Muscle layer of colon (tissue), 2 donors: ENCODE measurements at regions not wholly inside any gene's neighbourhood (a gene's known extent, or its start where the extent isn't known, plus 50 kb on each side); places are given as distances from the start of the nearest gene placed in this dataset.
"Not testable (repeated sequence)": the region's sequence is repeated elsewhere in the genome, so short reads cannot be mapped to it uniquely, and the experiment has no call there.

ENCODE experiments used
- H3K27ac ChIP-seq: one replicate; pipeline ENCODE4 v1.7.0; 2013; ENCODE audit warnings: low read depth, mild to moderate bottlenecking, low read length, moderate library complexity
- H3K27me3 ChIP-seq, 2 donors: one replicate each; pipeline ENCODE4 v1.7.0; 2013; ENCODE audit warnings: low read length in 2 of 2, mild to moderate bottlenecking in 2 of 2; ENCODE audit not compliant: insufficient read depth in 2 of 2, control insufficient read depth in 1 of 2
- H3K36me3 ChIP-seq: one replicate; pipeline ENCODE4 v1.7.0; 2013; ENCODE audit warnings: mild to moderate bottlenecking, low read length; ENCODE audit not compliant: insufficient read depth
- H3K4me1 ChIP-seq: one replicate; pipeline ENCODE4 v1.7.0; 2013; ENCODE audit warnings: mild to moderate bottlenecking, low read length; ENCODE audit not compliant: insufficient read depth
- H3K4me3 ChIP-seq, 2 donors: one replicate each; pipeline ENCODE4 v1.7.0; 2013; ENCODE audit warnings: low read length in 2 of 2, low read depth in 1 of 2, mild to moderate bottlenecking in 1 of 2, moderate library complexity in 1 of 2
- H3K9ac ChIP-seq: one replicate; pipeline ENCODE4 v1.7.0; 2013; ENCODE audit warnings: low read length
- H3K9me3 ChIP-seq: one replicate; pipeline ENCODE4 v1.7.0; 2013; ENCODE audit warnings: mild to moderate bottlenecking, low read length
- donor health status: abdominal sarcoma.
- donor health status: Adenocarcinoma of cecum.

DNA sequence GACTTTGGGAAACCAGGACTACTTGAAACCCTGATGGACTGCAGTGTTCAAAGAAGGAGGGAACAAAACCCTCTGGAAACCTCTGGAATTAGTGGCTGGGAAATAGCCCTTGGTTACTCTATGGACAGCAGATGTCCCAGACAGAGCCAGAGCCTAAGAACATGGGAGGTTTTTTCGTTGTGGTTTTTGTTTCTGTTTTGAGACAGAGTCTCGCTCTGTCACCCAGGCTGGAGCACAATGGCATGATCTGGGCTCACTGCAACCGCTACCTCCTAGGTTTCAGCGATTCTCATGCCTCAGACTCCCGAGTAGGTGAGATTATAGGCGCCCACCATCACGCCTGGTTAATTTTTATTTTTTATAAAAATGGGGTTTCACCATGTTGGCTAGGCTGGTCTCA is 1378.7 kb downstream of the AACS start:
- Histone ChIP-seq H3K27ac (no peak overlapping the region), H3K27me3 (no peaks in the 10 kb centered on the region), H3K4me1 (no peaks in the 10 kb centered on the region), H3K9ac (no peak overlapping the region), H3K36me3 (no peaks in the 10 kb centered on the region), H3K9me3 (no peaks in the 10 kb centered on the region), H3K4me3 (no peak overlapping the region)

DNA sequence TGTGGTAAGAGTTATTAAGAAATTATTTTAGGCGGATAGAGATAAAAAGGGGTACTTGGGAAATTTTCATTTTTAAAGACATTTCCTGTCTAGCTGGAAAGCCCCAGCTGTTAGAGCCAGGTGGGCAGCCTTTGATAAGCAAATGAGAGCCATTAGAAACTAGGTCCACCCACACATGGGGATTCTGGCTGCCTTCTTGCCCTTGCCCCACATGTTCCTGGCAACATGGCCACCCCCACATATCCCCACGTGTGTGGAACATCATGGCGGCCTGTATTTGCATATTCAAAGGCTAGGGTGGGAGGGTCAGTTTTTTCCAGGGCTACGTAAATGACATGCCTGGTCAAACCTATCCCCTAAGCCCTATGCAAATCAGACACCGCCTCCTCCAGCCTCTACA is 1382.1 kb downstream of the AACS start:
- Histone ChIP-seq H3K4me1 (no peaks in the 10 kb centered on the region), H3K36me3 (no peaks in the 10 kb centered on the region), H3K9ac (no peak overlapping the region), H3K27ac (no peak overlapping the region), H3K27me3 (no peaks in the 10 kb centered on the region), H3K9me3 (no peaks in the 10 kb centered on the region), H3K4me3 (no peak overlapping the region)

GRCh38 chr12:126451809-126452208 is 1386.6 kb downstream of the AACS start:
- Histone ChIP-seq H3K4me3 (no peak overlapping the region), H3K36me3 (no peaks in the 10 kb centered on the region), H3K27me3 (no peaks in the 10 kb centered on the region), H3K9me3 (no peaks in the 10 kb centered on the region), H3K27ac (no peak overlapping the region), H3K9ac (no peak overlapping the region), H3K4me1 (no peaks in the 10 kb centered on the region)

- not testable (repeated sequence) for H3K9ac ChIP-seq, H3K27ac ChIP-seq, H3K9me3 ChIP-seq, H3K27me3 ChIP-seq, H3K4me3 ChIP-seq, H3K4me1 ChIP-seq, H3K36me3 ChIP-seq
Measured at GRCh38 chr12:126452686-126453085, 1387.5 kb downstream of the AACS start.

- H3K9ac ChIP-seq, result no peak overlapping the region
- H3K4me3 ChIP-seq, result no peak overlapping the region
Measured at GRCh38 chr12:126454581-126454980, 1389.3 kb downstream of the AACS start.

DNA sequence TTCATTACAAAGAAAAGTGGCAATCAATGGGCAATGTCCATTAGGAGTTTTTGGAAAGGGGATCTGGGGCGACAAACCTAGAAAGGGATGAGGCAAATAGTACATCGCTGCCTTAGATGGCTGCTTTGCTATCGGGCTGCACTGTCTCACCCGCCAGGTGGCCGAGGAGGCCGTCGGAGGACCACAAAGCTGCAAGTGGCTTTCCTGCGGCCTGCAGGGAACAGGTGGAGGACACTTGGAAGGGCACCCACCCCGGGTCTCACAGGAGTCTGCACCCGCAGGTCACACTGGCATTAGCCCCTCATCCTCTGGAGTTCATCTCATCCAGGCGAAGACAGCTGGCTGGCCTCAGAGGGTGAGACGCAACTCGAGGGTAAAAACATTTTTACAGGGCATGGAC is 1392.5 kb downstream of the AACS start:
- Histone ChIP-seq H3K9me3 (no peaks in the 10 kb centered on the region), H3K9ac (no peak overlapping the region), H3K4me3 (no peak overlapping the region), H3K4me1 (no peaks in the 10 kb centered on the region), H3K27ac (no peak overlapping the region), H3K27me3 (no peaks in the 10 kb centered on the region), H3K36me3 (no peaks in the 10 kb centered on the region)

More at GRCh38 chr12:126454581-126454980, 1389.3 kb downstream of the AACS start:
- no peaks in the 10 kb centered on the region for H3K4me1 ChIP-seq
- H3K9me3 ChIP-seq, result no peaks in the 10 kb centered on the region
- H3K27me3 ChIP-seq, result no peaks in the 10 kb centered on the region
- H3K27ac ChIP-seq, result no peak overlapping the region
- H3K36me3 ChIP-seq, result no peaks in the 10 kb centered on the region

DNA sequence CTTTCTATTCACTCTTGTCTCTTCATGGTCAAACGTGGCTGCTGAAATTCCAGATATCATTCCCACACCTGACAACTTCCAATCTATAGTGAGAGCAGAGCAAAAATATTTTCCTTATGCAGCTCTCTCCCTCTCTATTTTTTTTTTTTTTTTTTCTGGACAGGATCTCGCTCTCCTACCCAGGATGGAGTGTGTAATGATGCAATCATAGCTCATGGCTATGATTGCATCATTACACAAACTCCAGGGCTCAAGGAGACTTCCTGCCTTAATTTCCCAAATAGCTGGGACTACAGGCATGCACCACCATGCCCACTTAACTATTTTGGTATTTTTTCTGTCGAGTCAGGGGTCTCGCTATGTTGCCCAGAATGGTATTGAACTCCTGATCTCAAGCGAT is 1398.9 kb downstream of the AACS start:
- no peaks in the 10 kb centered on the region for H3K4me1 ChIP-seq

GRCh38 chr12:126469211-126469610 is 1404.0 kb downstream of the AACS start:
- Histone ChIP-seq H3K27me3 (no peaks in the 10 kb centered on the region), H3K9ac (no peak overlapping the region), H3K4me3 (no peak overlapping the region), H3K9me3 (no peaks in the 10 kb centered on the region), H3K4me1 (no peaks in the 10 kb centered on the region), H3K36me3 (no peaks in the 10 kb centered on the region), H3K27ac (no peak overlapping the region)

More for the DNA sequence above, 1398.9 kb downstream of the AACS start:
- H3K9me3 ChIP-seq, result no peaks in the 10 kb centered on the region
- H3K9ac ChIP-seq, result no peak overlapping the region
- no peak overlapping the region for H3K4me3 ChIP-seq
- no peaks in the 10 kb centered on the region for H3K36me3 ChIP-seq
- H3K27ac ChIP-seq, result no peak overlapping the region
- H3K27me3 ChIP-seq, result no peaks in the 10 kb centered on the region

GRCh38 chr12:126474703-126475102 is 1409.5 kb downstream of the AACS start:
- no peaks in the 10 kb centered on the region for H3K27me3 ChIP-seq

DNA sequence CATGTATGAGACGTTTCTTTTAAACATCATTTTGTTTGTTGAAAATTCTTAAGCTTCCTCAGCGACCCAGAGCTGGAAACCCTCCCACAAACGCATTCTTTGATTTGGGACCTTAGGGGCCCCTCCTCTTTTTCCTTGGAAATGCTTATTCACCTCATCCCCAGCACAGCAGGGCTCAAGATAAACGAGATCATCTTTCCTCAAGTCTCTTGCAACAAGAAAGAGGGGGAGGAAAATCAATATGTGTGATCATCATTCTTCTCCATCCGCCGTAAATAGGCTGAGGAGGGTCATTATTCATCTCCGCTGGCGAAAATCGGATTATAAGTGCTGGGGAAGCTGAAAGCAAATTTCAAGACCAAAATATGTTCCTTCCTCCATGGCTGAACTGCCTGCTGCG is 1415.2 kb downstream of the AACS start:
- no peaks in the 10 kb centered on the region for H3K9me3 ChIP-seq
- no peak overlapping the region for H3K27ac ChIP-seq
- H3K36me3 ChIP-seq, result no peaks in the 10 kb centered on the region
- no peaks in the 10 kb centered on the region for H3K27me3 ChIP-seq
- H3K4me1 ChIP-seq, result peaks cover 17% of the 10 kb centered on the region
- no peak overlapping the region for H3K9ac ChIP-seq
- H3K4me3 ChIP-seq, result no peak overlapping the region

More at GRCh38 chr12:126474703-126475102, 1409.5 kb downstream of the AACS start:
- no peak overlapping the region for H3K4me3 ChIP-seq
- no peak overlapping the region for H3K9ac ChIP-seq
- no peaks in the 10 kb centered on the region for H3K36me3 ChIP-seq
- H3K4me1 ChIP-seq, result no peaks in the 10 kb centered on the region
- H3K9me3 ChIP-seq, result no peaks in the 10 kb centered on the region
- no peak overlapping the region for H3K27ac ChIP-seq

- Histone ChIP-seq H3K36me3 (no peaks in the 10 kb centered on the region), H3K4me3 (no peak overlapping the region), H3K4me1 (peaks cover 17% of the 10 kb centered on the region), H3K27ac (no peak overlapping the region), H3K9me3 (no peaks in the 10 kb centered on the region), H3K27me3 (no peaks in the 10 kb centered on the region), H3K9ac (no peak overlapping the region)
Measured at GRCh38 chr12:126481688-126482087, 1416.5 kb downstream of the AACS start.

GRCh38 chr12:126482238-126482889 is 1417.1 kb downstream of the AACS start:
- Histone ChIP-seq H3K27me3 (no peaks in the 10 kb centered on the region), H3K9ac (no peak overlapping the region), H3K27ac (no peak overlapping the region), H3K4me1 (peaks cover 17% of the 10 kb centered on the region), H3K36me3 (no peaks in the 10 kb centered on the region), H3K9me3 (no peaks in the 10 kb centered on the region), H3K4me3 (no peak overlapping the region)
